ENCODE measurements at regions not wholly inside any gene's neighbourhood (a gene's known extent, or its start where the extent isn't known, plus 50 kb on each side); places are given as distances from the start of the nearest gene placed in this dataset.

GRCh38 chr7:20945451-20945850, 158.8 kb upstream of the SP8 start:
- DNase-seq = peak; percentile 79 to 83

- DNase-seq = no peak
Observed at GRCh38 chr7:20952916-20953315, 166.2 kb upstream of the SP8 start.

DNA sequence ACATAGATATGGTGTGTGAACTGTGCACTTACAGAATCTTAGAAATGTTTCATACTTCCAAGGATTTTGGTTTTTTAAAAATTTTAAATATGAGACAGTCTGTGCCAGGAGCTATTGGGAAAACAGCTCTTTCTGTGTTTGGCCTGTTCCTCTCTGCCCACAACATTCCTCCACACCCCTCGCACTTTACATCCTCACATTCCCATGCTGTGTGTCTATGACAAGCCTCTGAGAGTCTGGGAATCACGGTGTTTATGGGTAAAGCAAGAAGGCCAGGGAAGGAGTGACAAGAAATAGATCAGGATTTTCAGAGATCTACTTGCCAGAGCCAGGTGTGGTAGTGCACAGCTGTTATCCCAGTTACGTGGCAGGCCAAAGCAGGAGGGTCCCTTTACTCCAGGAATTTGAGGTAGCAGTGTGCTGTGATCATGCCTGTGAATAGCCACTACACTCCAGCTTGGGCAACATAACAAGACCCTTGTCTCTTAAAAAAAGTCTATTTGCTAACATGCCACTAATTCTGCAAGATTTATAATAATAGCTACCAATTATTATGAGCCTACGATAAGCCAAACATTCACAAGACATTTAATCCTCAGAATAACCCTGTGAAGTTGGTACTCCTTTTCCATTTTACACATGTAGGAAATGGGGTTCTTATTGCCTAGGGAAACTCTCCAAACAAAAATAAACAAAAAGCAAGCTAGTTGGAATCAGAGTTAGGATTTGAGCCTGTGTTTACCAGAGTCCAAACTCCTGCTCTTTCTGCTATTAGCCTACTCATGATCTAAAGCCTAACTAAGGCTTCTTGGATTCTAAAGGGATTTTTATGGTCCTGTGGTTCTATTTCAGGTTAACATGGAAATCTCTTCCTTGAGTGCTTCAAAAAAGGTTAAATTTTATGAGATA, 168.3 kb upstream of the SP8 start:
- DNase-seq = peak; percentile 38 to 39

- DNase-seq = peak; percentile 77 to 78
Observed at GRCh38 chr7:20958572-20958971, 171.9 kb upstream of the SP8 start.

- DNase-seq = no peak
Observed at GRCh38 chr7:20959281-20959680, 172.6 kb upstream of the SP8 start.

GRCh38 chr7:20963556-20964280, 177.0 kb upstream of the SP8 start:
- no peak for DNase-seq

- DNase-seq = no peak
Observed at GRCh38 chr7:20964281-20964918, 177.7 kb upstream of the SP8 start.

DNA sequence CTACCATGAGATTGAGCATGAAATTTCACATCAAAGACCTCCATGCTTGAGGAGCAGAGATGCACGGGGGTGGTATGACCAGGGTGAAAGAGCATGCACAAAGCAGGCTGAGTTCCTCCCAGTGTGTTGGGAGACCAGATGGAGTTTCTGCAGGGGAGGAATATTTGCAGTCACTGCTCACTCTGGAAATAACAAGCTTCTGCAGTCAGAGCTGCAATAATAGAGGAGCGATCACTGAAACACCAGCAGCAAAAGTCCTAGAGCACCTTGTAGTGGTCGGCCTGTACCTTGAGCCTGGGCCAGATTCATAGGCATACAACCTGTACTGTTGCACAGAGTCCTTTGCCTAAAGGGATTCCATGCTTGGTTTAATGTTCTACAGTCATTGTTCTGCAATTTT, 184.5 kb upstream of the SP8 start:
- no peak for DNase-seq

DNA sequence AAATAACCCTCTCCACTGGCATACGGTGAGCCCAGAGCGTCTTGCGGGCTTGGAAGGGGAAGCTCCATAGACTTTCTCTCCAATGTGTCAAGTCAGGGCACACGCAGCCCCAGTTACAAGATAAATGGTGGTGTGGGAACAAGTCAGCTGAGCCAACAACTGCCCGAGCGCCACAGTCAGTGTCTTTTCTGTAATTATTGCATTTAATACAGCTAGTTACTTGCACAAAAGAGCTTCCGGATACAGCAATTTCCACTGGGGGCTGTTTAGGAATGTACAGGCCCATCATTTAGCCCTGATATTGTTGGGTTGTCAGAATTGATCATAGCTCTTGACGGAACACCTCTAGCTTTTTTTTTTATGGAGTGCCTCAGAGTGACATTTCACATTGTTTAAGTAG, 193.5 kb upstream of the SP8 start:
- DNase-seq = no peak

- DNase-seq = no peak
Observed at GRCh38 chr7:20980668-20981264, 194.1 kb upstream of the SP8 start.

DNA sequence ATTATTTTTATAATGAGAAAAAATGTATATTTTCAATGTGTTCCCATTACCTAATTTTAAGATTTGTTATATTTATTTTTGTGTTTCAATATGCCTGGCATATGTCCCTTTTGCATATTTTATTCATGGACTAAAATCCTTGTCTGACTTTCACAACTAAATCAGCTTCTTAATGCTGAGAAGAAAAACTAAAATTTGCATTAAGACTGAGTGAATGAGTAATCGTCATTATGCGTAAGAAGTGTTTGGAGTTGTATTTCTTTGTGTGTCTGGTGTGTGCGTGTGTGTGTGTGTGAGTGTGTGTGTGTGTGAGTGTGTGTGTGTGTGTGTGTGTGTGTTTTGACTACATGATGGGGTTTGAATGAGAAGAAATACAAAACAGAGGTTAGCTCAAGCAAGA, 201.7 kb upstream of the SP8 start:
- DNase-seq = no peak

DNA sequence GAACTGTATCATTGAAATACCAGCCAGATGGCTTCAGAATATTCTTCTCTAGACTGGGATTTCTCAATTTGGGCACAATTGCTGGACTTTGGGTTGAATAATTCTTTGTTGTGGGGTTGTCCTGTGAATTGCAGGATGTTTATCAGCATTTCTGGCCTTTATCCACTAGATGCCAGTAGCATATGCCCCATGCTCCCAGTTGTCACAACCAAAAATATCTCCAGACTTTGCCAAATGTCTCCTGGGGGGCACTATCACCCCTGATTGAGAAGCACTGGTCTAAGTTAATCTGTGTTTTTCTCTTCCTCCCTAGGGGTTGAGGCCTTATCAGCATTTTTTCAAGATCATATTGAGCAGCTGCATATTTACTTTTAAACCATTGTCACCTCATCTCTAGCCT, 204.9 kb upstream of the SP8 start:
- DNase-seq = no peak

GRCh38 chr7:20993693-20994092, 207.0 kb upstream of the SP8 start:
- no peak for DNase-seq

- no peak for DNase-seq
Observed at GRCh38 chr7:20998309-20998708, 211.6 kb upstream of the SP8 start.

GRCh38 chr7:21011153-21011552, 224.5 kb upstream of the SP8 start:
- no peak for DNase-seq

GRCh38 chr7:21013765-21014539, 227.3 kb upstream of the SP8 start:
- DNase-seq = no peak

GRCh38 chr7:21020667-21021066, 234.0 kb upstream of the SP8 start:
- no peak for DNase-seq

DNA sequence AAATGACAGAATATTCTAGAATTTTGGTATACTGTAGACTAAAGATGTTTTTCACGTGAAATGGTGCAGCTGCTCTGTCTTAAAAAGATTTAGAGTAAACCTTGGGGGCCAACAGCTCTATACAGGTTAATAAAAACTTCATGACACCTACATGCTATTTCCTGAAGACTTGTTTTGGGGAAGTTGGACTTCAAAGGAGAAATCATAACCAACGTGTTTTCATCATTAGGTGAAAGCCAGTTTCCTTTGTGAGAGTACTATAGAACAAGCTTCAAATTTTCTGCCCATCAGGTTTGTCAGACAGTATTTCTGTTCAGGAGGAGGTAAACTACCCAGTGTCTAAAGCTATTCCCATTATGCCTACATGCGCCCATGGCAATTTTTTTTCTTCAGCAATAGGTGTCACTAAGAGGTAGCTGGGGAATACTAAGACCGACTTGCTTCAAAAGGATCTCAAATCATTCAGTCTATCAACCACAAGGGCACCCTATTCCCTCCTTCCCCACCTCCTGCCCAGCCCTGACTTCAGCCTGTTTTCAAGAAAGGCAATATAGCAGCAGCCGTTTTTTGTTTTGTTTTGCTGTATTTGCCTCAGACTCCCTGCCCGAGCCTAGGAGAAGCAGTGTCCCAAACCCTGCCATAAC, 237.3 kb upstream of the SP8 start:
- DNase-seq = no peak

DNA sequence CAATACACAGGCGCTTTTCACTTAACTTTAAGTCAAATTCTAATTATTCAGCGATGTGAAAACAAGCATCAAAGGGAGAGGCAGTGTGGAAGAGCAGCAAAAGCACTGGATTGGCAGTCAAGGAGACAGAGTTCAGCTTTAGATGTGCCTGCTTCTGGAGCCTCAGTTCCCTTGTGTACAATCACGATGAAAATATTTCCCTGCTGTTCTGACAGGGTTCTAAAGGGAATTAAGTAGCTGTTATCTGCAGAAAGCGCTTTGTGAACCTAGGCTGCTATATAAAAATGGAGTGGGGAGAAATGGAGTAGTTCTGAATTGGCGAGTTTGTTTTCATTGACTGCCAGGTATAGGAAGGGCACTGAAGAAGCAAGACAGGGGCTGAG, 237.8 kb upstream of the SP8 start:
- DNase-seq = no peak

DNA sequence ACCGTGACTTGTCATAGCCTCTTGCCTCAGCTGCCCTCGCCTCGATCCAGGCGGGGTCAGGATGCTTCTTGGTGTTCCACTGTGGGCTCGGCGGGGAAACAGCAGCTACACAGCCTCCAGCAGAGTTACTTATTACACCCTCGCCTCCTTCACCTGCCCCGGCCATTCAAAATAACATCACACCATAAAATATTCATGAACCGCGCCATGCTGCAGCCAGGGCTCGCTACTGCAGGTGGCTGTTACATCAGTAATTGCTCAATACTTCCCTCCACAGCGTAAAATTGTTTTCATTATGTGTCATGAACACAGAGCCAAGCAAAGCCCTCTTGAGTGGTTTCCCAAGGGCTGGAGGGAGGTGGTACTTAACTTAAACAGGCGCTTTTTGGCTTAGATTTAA, 241.5 kb upstream of the SP8 start:
- peak; percentile 32 to 33 for DNase-seq

- DNase-seq = no peak
Observed at GRCh38 chr7:21028599-21028998, 241.9 kb upstream of the SP8 start.
